ENCODE measurements at regions not wholly inside any gene's neighbourhood (a gene's known extent, or its start where the extent isn't known, plus 50 kb on each side); places are given as distances from the start of the nearest gene placed in this dataset.

GRCh38 chr9:87198716-87199115, 251.4 kb upstream of the GAS1 start:
- 81% methylated on average over 3 of the region's 3 CpGs for whole genome bisulfite sequencing (ENCODE audit: insufficient coverage)
- Mint-ChIP-seq H3K36me3 (no peaks in the 10 kb centered on the region), H3K4me3 (no peak overlapping the region), H3K27me3 (ENCODE audit: low read depth in 2 of 2) (peaks cover 23 to 46% of the 10 kb centered on the region in 2 donors), H3K9me3 (no peaks in the 10 kb centered on the region), H3K27ac (no peak overlapping the region), H3K4me1 (peaks cover 9 to 10% of the 10 kb centered on the region in 2 donors)
- Histone ChIP-seq H3K4me1 (ENCODE audit: control insufficient read depth, insufficient read depth, low read length) (no peaks in the 10 kb centered on the region), H3K36me3 (ENCODE audit: control insufficient read depth, insufficient read depth, low read length) (no peaks in the 10 kb centered on the region), H3K9me3 (ENCODE audit: control insufficient read depth, insufficient read depth, low read length) (no peaks in the 10 kb centered on the region), H3K27ac (ENCODE audit: low read length) (no peak overlapping the region), H3K4me3 (ENCODE audit: low read length) (no peak overlapping the region), H3K27me3 (ENCODE audit: control insufficient read depth, insufficient read depth, low read length) (no peaks in the 10 kb centered on the region)
- DNase-seq = no peak
- TF ChIP-seq, protein P1, sequence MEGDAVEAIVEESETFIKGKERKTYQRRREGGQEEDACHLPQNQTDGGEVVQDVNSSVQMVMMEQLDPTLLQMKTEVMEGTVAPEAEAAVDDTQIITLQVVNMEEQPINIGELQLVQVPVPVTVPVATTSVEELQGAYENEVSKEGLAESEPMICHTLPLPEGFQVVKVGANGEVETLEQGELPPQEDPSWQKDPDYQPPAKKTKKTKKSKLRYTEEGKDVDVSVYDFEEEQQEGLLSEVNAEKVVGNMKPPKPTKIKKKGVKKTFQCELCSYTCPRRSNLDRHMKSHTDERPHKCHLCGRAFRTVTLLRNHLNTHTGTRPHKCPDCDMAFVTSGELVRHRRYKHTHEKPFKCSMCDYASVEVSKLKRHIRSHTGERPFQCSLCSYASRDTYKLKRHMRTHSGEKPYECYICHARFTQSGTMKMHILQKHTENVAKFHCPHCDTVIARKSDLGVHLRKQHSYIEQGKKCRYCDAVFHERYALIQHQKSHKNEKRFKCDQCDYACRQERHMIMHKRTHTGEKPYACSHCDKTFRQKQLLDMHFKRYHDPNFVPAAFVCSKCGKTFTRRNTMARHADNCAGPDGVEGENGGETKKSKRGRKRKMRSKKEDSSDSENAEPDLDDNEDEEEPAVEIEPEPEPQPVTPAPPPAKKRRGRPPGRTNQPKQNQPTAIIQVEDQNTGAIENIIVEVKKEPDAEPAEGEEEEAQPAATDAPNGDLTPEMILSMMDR (IDR thresholded peaks at IDR 0.05) = no peak
- intact Hi-C loops (cut with micrococcal nuclease) = no loop called here
- no peak for ATAC-seq

GRCh38 chr9:87199278-87199677, 252.0 kb upstream of the GAS1 start:
- 84% methylated on average over 5 of the region's 5 CpGs for WGBS (ENCODE audit: insufficient coverage)
- TF ChIP-seq, protein P1 (IDR thresholded peaks at IDR 0.05) = no peak
- no peaks in the 10 kb centered on the region for H3K36me3 Mint-ChIP-seq
- no peaks in the 10 kb centered on the region for H3K9me3 Mint-ChIP-seq
- Histone ChIP-seq H3K4me1 (ENCODE audit: control insufficient read depth, insufficient read depth, low read length) (no peaks in the 10 kb centered on the region), H3K36me3 (ENCODE audit: control insufficient read depth, insufficient read depth, low read length) (no peaks in the 10 kb centered on the region), H3K27me3 (ENCODE audit: control insufficient read depth, insufficient read depth, low read length) (no peaks in the 10 kb centered on the region), H3K27ac (ENCODE audit: low read length) (no peak overlapping the region), H3K9me3 (ENCODE audit: control insufficient read depth, insufficient read depth, low read length) (no peaks in the 10 kb centered on the region), H3K4me3 (ENCODE audit: low read length) (no peak overlapping the region)
- H3K27ac Mint-ChIP-seq = no peak overlapping the region
- H3K4me1 Mint-ChIP-seq = peaks cover 9 to 10% of the 10 kb centered on the region in 2 donors
- H3K4me3 Mint-ChIP-seq = no peak overlapping the region
- H3K27me3 Mint-ChIP-seq (ENCODE audit: low read depth in 2 of 2) = peaks cover 23 to 46% of the 10 kb centered on the region in 2 donors
- intact Hi-C loops (cut with micrococcal nuclease) = no loop called here
- no peak for DNase-seq
- no peak for ATAC-seq

GRCh38 chr9:87199782-87200181, 252.5 kb upstream of the GAS1 start:
- DNase-seq = no peak
- H3K4me1 ChIP-seq (ENCODE audit: control insufficient read depth, insufficient read depth, low read length) = no peaks in the 10 kb centered on the region
- H3K9me3 ChIP-seq (ENCODE audit: control insufficient read depth, insufficient read depth, low read length) = no peaks in the 10 kb centered on the region
- Mint-ChIP-seq H3K4me1 (peaks cover 9 to 10% of the 10 kb centered on the region in 2 donors), H3K4me3 (no peak overlapping the region), H3K27ac (no peak overlapping the region), H3K36me3 (no peaks in the 10 kb centered on the region), H3K9me3 (no peaks in the 10 kb centered on the region), H3K27me3 (ENCODE audit: low read depth in 2 of 2) (peaks cover 23 to 46% of the 10 kb centered on the region in 2 donors)
- ATAC-seq = no peak
- no peaks in the 10 kb centered on the region for H3K27me3 ChIP-seq (ENCODE audit: control insufficient read depth, insufficient read depth, low read length)
- WGBS (ENCODE audit: insufficient coverage) = 79% methylated on average over 4 of the region's 4 CpGs
- no peak overlapping the region for H3K27ac ChIP-seq (ENCODE audit: low read length)
- TF ChIP-seq, protein P1 (IDR thresholded peaks at IDR 0.05) = no peak
- no peak overlapping the region for H3K4me3 ChIP-seq (ENCODE audit: low read length)
- intact Hi-C loops (cut with micrococcal nuclease) = no loop called here
- no peaks in the 10 kb centered on the region for H3K36me3 ChIP-seq (ENCODE audit: control insufficient read depth, insufficient read depth, low read length)

GRCh38 chr9:87201351-87201751, 254.0 kb upstream of the GAS1 start:
- Mint-ChIP-seq H3K9me3 (no peaks in the 10 kb centered on the region), H3K27ac (no peak overlapping the region), H3K27me3 (ENCODE audit: low read depth in 2 of 2) (peaks cover 15 to 42% of the 10 kb centered on the region in 2 donors)

More at GRCh38 chr9:87201351-87201751, 254.0 kb upstream of the GAS1 start:
- H3K4me3 ChIP-seq (ENCODE audit: low read length) = no peak overlapping the region
- DNase-seq (no peak), ATAC-seq (no peak)
- Mint-ChIP-seq H3K4me1 (peaks cover 4% of the 10 kb centered on the region in 2 donors), H3K4me3 (no peak overlapping the region), H3K36me3 (no peaks in the 10 kb centered on the region)
- no peaks in the 10 kb centered on the region for H3K27me3 ChIP-seq (ENCODE audit: control insufficient read depth, insufficient read depth, low read length)
- intact Hi-C loops (cut with micrococcal nuclease) = no loop called here
- H3K4me1 ChIP-seq (ENCODE audit: control insufficient read depth, insufficient read depth, low read length) = no peaks in the 10 kb centered on the region
- WGBS (ENCODE audit: insufficient coverage) = 63% methylated on average over 3 of the region's 4 CpGs
- no peak overlapping the region for H3K27ac ChIP-seq (ENCODE audit: low read length)
- TF ChIP-seq, protein P1 (IDR thresholded peaks at IDR 0.05) = no peak
- H3K9me3 ChIP-seq (ENCODE audit: control insufficient read depth, insufficient read depth, low read length) = no peaks in the 10 kb centered on the region
- no peaks in the 10 kb centered on the region for H3K36me3 ChIP-seq (ENCODE audit: control insufficient read depth, insufficient read depth, low read length)
